Fibroblast of lung (primary cell): ENCODE measurements at regions not wholly inside any gene's neighbourhood (a gene's known extent, or its start where the extent isn't known, plus 50 kb on each side); places are given as distances from the start of the nearest gene placed in this dataset.

Source experiments
- EZH2 ChIP-seq: IDR thresholded peaks from 2 replicates; pipeline ENCODE4 v1.5.1; 2012; ENCODE audit warnings: low read length, control low read depth, mild to moderate bottlenecking; ENCODE audit errors: missing control alignments
- TF ChIP-seq, protein P1 (sequence below), 2 donors: IDR thresholded peaks in 1 of 2; conservative IDR thresholded peaks in 1 of 2; 1 replicate in 1 of 2; 2 replicates in 1 of 2; pipeline ENCODE4 v1.5.1; 2011 to 2012; ENCODE audit warnings: low read length in 2 of 2, control low read depth in 1 of 2, inconsistent platforms in 1 of 2, low read depth in 1 of 2, mild to moderate bottlenecking in 1 of 2

- TF ChIP-seq, protein P1, sequence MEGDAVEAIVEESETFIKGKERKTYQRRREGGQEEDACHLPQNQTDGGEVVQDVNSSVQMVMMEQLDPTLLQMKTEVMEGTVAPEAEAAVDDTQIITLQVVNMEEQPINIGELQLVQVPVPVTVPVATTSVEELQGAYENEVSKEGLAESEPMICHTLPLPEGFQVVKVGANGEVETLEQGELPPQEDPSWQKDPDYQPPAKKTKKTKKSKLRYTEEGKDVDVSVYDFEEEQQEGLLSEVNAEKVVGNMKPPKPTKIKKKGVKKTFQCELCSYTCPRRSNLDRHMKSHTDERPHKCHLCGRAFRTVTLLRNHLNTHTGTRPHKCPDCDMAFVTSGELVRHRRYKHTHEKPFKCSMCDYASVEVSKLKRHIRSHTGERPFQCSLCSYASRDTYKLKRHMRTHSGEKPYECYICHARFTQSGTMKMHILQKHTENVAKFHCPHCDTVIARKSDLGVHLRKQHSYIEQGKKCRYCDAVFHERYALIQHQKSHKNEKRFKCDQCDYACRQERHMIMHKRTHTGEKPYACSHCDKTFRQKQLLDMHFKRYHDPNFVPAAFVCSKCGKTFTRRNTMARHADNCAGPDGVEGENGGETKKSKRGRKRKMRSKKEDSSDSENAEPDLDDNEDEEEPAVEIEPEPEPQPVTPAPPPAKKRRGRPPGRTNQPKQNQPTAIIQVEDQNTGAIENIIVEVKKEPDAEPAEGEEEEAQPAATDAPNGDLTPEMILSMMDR (conservative IDR thresholded peaks at IDR 0.05 in 1 of 2, IDR thresholded peaks at IDR 0.05 in 1 of 2; ENCODE audit: low read depth in 1 of 2, low read length in 2 of 2) = no peak
- no peak for TF ChIP-seq EZH2
Measured at GRCh38 chr10:30560326-30560725, 69.2 kb downstream of the LYZL2 start.
